Heart right ventricle (tissue), 16 donors: ENCODE measurements at regions not wholly inside any gene's neighbourhood (a gene's known extent, or its start where the extent isn't known, plus 50 kb on each side); places are given as distances from the start of the nearest gene placed in this dataset.

Experiments used
- ATAC-seq, 8 donors: fragments of 200-7000 bp; cut with Tn5 transposase; one replicate each; pipeline ENCODE4 v1.9.1; 2020; ENCODE audit warnings: mild to moderate bottlenecking in 8 of 8, moderate library complexity in 8 of 8, moderate number of reproducible peaks in 1 of 8
- DNase-seq, 2 donors: peaks; one replicate each; pipeline ENCODE4 v3.0.0-alpha.2; 2020
- H3K27ac ChIP-seq, 10 donors: fragments of 200-600 bp; sonication (generic) in 2 of 10; one replicate each; pipeline versions ENCODE4 v1.5.0 to v1.8.0; 2020 to 2022; ENCODE audit warnings: mild to moderate bottlenecking in 3 of 10
- H3K27me3 ChIP-seq, 7 donors: fragments of 200-600 bp; one replicate each; pipeline ENCODE4 v1.8.0; 2021 to 2022; ENCODE audit warnings: mild to moderate bottlenecking in 2 of 7
- H3K36me3 ChIP-seq, 9 donors: fragments of 200-600 bp; sonication (generic) in 1 of 9; one replicate each; pipeline versions ENCODE4 v1.5.0 to v1.8.0; 2020 to 2022; ENCODE audit warnings: mild to moderate bottlenecking in 2 of 9
- H3K4me1 ChIP-seq, 9 donors: fragments of 200-600 bp; sonication (generic) in 1 of 9; one replicate each; pipeline versions ENCODE4 v1.5.0 to v1.8.0; 2020 to 2022; ENCODE audit warnings: mild to moderate bottlenecking in 4 of 9
- H3K4me3 ChIP-seq, 10 donors: fragments of 200-600 bp; sonication (generic) in 2 of 10; one replicate each; pipeline versions ENCODE4 v1.5.0 to v1.8.0; 2020 to 2022; ENCODE audit warnings: mild to moderate bottlenecking in 7 of 10, moderate library complexity in 2 of 10
- H3K9me3 ChIP-seq, 11 donors: fragments of 200-600 bp in 10 of 11; sonication (generic) in 2 of 11; one replicate each; pipeline versions ENCODE4 v1.5.0 to v1.8.0; 2013 to 2022; ENCODE audit warnings: mild to moderate bottlenecking in 2 of 11, control low read depth in 1 of 11, moderate library complexity in 1 of 11
- WGBS, 2 donors: extraction: QIAGEN DNeasy Blood & Tissue Kit; methylation state at CpG; one replicate each; pipeline ENCODE4 v1.1.7; 2013; ENCODE audit warnings: inconsistent platforms in 1 of 2; 5-methylcytosine and 5-hydroxymethylcytosine counted together
- intact Hi-C, 10 donors: fragments of 100-400 bp; cut with DNase I; formaldehyde crosslinking; loops; one replicate each; pipeline versions ENCODE4 v1.11.1 to v1.14.2; 2022
- TF ChIP-seq, protein P1 (sequence below), 9 donors: fragments of 200-600 bp; sonication (generic) in 2 of 9; IDR thresholded peaks; one replicate each; pipeline versions ENCODE4 v1.5.0 to v1.8.0; 2021 to 2022; ENCODE audit warnings: antibody characterized with exemption in 9 of 9, mild to moderate bottlenecking in 5 of 9, moderate library complexity in 1 of 9
- donor health status: Arrhythmogenic right ventricular cardiomyopathy.
- donor health status: ischemic (EF 13 %, LVEDD 7.1; RV severe dilation, severe dysfunction).
- donor health status: healthy with polysubstance abuse.
- donor health status: DM: no; HTN: yes; CAD: no.
- donor health status: DM: no; HTN: no; CAD: no.
- donor health status: ischemic (EF 25% LVEDD 6.9; RV normal size, moderate dysfunction).
- donor health status: ischemic (EF 25% LVEDD 5.7; RV mildly dilated, moderate dysfunction).
- donor health status: healthy.
- donor health status: DM: yes; HTN: yes; CAD: no.
- donor health status: Ischemic cardiomyopathy.
- donor health status: ischemic (EF 35%, LVEDD 5.7; RV mildly dilated, moderate dysfunction).
- donor health status: nonischemic (EF 11% LVEDD 7.7; RV severe dilation, severe dysfunction).
- donor health status: DM: yes; HTN: yes; CAD: no.
- donor health status: PGD.
- donor health status: ischemic (EF 29% LVEDD 5.4; RV normal size, mild dysfunction).
- donor health status: nonischemic (EF 23%, LVEDD 6.1; RV moderate dilation, normal function).

DNA sequence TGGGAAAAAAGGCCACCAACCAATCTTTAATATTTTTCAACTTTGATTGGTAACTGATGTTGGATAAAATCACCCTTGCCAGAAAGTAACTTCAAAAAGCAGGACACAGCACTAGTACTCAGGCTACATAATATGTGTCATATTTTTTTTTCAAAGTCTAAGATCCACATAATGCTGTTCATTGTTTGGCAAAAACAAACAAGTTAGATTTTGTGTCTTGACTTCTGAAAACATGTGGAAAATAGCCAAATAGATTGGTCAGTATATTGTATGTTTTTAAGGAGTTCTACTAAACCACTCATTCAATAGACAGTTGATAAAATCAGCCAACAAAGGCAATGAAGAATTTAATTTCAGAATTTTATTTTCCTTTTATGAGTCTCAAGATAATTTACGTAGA is 111.7 kb upstream of the CCDC54 start:
- Histone ChIP-seq H3K36me3 (no peaks in the 10 kb centered on the region), H3K4me1 (peaks cover 0 to 27% (median 6%) of the 10 kb centered on the region in 9 donors), H3K4me3 (no peak overlapping the region), H3K27ac (peak overlapping the region in 4 of 10 donors; percentile 13 to 37 (median 34)), H3K9me3 (no peaks in the 10 kb centered on the region), H3K27me3 (no peaks in the 10 kb centered on the region)
- intact Hi-C loops, result loop anchor here in 1 of 10 donors (10.0 kb wide), 1 partner anchor 279 kb away; no protein-coding TSS in a partner anchor
- 90 to 94% methylated on average over 1 of the region's 1 CpG for WGBS, 2 donors
- DNase-seq (no peak), ATAC-seq (no peak)
- TF ChIP-seq, protein P1, sequence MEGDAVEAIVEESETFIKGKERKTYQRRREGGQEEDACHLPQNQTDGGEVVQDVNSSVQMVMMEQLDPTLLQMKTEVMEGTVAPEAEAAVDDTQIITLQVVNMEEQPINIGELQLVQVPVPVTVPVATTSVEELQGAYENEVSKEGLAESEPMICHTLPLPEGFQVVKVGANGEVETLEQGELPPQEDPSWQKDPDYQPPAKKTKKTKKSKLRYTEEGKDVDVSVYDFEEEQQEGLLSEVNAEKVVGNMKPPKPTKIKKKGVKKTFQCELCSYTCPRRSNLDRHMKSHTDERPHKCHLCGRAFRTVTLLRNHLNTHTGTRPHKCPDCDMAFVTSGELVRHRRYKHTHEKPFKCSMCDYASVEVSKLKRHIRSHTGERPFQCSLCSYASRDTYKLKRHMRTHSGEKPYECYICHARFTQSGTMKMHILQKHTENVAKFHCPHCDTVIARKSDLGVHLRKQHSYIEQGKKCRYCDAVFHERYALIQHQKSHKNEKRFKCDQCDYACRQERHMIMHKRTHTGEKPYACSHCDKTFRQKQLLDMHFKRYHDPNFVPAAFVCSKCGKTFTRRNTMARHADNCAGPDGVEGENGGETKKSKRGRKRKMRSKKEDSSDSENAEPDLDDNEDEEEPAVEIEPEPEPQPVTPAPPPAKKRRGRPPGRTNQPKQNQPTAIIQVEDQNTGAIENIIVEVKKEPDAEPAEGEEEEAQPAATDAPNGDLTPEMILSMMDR (IDR thresholded peaks at IDR 0.05), result no peak

DNA sequence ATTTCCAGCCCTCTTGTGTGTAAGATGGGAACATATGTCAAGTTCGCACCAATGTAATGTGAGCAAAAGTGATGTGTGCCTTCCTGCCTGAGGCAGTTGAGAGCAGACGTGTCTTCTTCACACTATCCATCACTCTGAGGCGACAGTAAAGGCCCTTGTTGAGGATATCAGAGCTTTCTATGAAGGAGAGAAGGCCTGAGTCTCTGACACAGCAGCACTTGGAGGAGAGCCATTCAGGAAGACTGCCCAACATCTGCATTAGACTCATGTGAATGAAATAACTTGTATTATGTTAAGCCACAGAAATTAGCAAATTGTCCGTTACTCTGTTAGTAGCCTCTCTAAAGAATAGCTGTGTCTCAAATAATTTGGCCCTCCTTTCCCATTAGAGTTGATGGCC is 108.8 kb upstream of the CCDC54 start:
- no peak for ATAC-seq
- no peaks in the 10 kb centered on the region for H3K9me3 ChIP-seq
- H3K27me3 ChIP-seq, result no peaks in the 10 kb centered on the region
- H3K4me3 ChIP-seq, result no peak overlapping the region
- no peak overlapping the region for H3K27ac ChIP-seq
- H3K36me3 ChIP-seq, result no peaks in the 10 kb centered on the region
- 82 to 84% methylated on average over 4 of the region's 4 CpGs for WGBS, 2 donors
- intact Hi-C loops, result loop anchor here in 1 of 10 donors (10.0 kb wide), 1 partner anchor 276 kb away; no protein-coding TSS in a partner anchor
- TF ChIP-seq, protein P1 (IDR thresholded peaks at IDR 0.05), result no peak
- DNase-seq, result no peak
- H3K4me1 ChIP-seq, result peaks cover 0 to 18% (median 4%) of the 10 kb centered on the region in 9 donors

DNA sequence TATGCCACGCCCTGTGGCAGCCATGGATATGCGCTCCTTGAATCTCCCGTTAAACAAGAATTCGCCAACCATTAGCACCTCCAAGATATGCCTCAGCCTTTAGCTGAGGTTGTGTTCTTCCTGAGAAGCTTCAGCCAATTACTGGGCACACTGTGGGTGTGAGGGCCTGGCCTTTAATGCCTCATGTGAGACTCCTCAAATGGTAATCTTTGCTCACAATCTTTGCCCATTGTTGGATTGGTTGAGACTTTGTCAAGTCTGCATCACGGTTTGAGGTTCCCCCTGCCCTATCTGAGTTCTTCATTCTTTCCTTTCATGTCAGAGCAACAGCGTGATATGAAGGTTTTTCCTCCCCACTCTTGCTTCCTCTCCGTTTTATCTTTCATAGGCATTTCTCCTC is 108.1 kb upstream of the CCDC54 start:
- peaks cover 0 to 12% (median under 1%) of the 10 kb centered on the region in 9 donors for H3K4me1 ChIP-seq
- intact Hi-C loops, result loop anchor here in 1 of 10 donors (10.0 kb wide), 1 partner anchor 276 kb away; no protein-coding TSS in a partner anchor
- 86 to 87% methylated on average over 7 of the region's 7 CpGs for WGBS, 2 donors

DNA sequence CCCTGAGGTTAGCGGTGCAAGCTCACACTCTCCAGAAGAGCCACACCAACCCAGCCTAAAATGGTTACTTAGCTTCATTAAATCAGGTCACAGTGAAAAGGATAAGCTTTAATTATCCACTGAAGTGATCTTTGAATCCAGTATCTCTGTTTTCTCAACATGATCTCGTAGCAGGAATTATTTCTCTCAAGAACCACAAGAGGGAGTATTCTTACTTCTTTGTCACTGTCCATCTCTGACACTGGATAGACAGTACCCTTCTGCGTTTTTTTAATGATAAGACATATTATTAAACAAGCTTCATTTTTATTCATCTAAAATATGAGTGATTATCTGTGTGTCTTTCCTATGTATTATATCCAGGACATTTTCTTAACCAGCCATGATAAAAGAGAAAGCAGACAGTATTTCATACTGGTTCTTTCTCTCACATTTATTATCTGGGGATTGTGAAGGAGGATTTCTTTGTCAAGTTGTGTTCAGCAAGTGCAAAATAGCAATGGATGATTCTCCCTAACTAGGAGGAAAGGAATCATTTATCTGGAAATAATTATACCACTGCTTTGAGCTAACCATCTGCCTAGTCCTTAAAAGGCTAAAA is 105.4 kb upstream of the CCDC54 start:
- H3K36me3 ChIP-seq, result no peaks in the 10 kb centered on the region
- ATAC-seq (peak in 4 of 8 donors; percentile 55 to 75 (median 72)), DNase-seq (no peak)
- no peak overlapping the region for H3K4me3 ChIP-seq
- H3K9me3 ChIP-seq, result no peaks in the 10 kb centered on the region
- TF ChIP-seq, protein P1 (IDR thresholded peaks at IDR 0.05), result peak; percentile 24 to 76 (median 68)
- H3K4me1 ChIP-seq, result no peaks in the 10 kb centered on the region
- no peaks in the 10 kb centered on the region for H3K27me3 ChIP-seq
- no peak overlapping the region for H3K27ac ChIP-seq
- intact Hi-C loops, result loop anchor here in 9 of 10 donors (1.0 to 10.0 kb wide), 12 partner anchors 25 to 273 kb away; no protein-coding TSS in a partner anchor
- 10 to 11% methylated on average over 3 of the region's 3 CpGs for WGBS, 2 donors

More for the DNA sequence above, 108.1 kb upstream of the CCDC54 start:
- no peaks in the 10 kb centered on the region for H3K9me3 ChIP-seq
- H3K27ac ChIP-seq, result no peak overlapping the region
- no peaks in the 10 kb centered on the region for H3K36me3 ChIP-seq
- no peak overlapping the region for H3K4me3 ChIP-seq
- TF ChIP-seq, protein P1 (IDR thresholded peaks at IDR 0.05), result no peak
- no peaks in the 10 kb centered on the region for H3K27me3 ChIP-seq
- DNase-seq (no peak), ATAC-seq (no peak)
